ENCODE measurements at regions not wholly inside any gene's neighbourhood (a gene's known extent, or its start where the extent isn't known, plus 50 kb on each side); places are given as distances from the start of the nearest gene placed in this dataset.

GRCh38 chr9:16161483-16161882, 608.6 kb downstream of the CCDC171 start:
- Mint-ChIP-seq H3K4me1 (0 out of 4 replicates have a peak, but pooled peaks cover 0 to 5% of the 10 kb centered on the region in 2 experiments), H3K4me3 (no peak overlapping the region), H3K27ac (no peak overlapping the region), H3K27me3 (ENCODE audit: low read depth) (0 out of 2 replicates have a peak, but pooled peaks cover 1% of the 10 kb centered on the region), H3K36me3 (ENCODE audit: insufficient read depth in 1 of 3, low read depth in 3 of 3) (no peaks in the 10 kb centered on the region), H3K9me3 (no peaks in the 10 kb centered on the region)
- no CpG with 5 or more reads among the region's 6 CpGs for WGBS (ENCODE audit: extremely low coverage, insufficient read length, low lambda C conversion rate)
- no peaks in the 10 kb centered on the region for H3K79me1 ChIP-seq (ENCODE audit: insufficient read depth, low read depth, low read length, poor library complexity, severe bottlenecking)
- no peak for DNase-seq
- no peak overlapping the region for H2AFZ ChIP-seq (ENCODE audit: low read length)
- no peak overlapping the region for H4K5ac ChIP-seq (ENCODE audit: insufficient read length, low read depth, low read length)
- no peaks in the 10 kb centered on the region for H3K79me2 ChIP-seq (ENCODE audit: insufficient read depth, low read length)
- H2BK120ac ChIP-seq (ENCODE audit: low read depth, low read length, poor library complexity, severe bottlenecking), result no peak overlapping the region
- no peak for TF ChIP-seq CTCF (conservative IDR thresholded peaks at IDR 0.05)
- H2BK15ac ChIP-seq (ENCODE audit: low read depth, low read length), result no peak overlapping the region
- H3K9ac ChIP-seq (ENCODE audit: extremely low read depth, insufficient read length, low read length), result no peak overlapping the region
- no peak overlapping the region for H3T11ph ChIP-seq (ENCODE audit: low read length)
- no peak overlapping the region for H4K8ac ChIP-seq (replicated peaks; ENCODE audit: insufficient read length, low read depth, low read length)
- no peaks in the 10 kb centered on the region for H3K23me2 ChIP-seq (ENCODE audit: insufficient read length, low read depth, low read length, poor library complexity, severe bottlenecking)
- no peak overlapping the region for H3K27ac ChIP-seq (ENCODE audit: insufficient read length, low read depth, low read length)
- H3K18ac ChIP-seq (ENCODE audit: insufficient read length, low read depth, low read length), result no peak overlapping the region
- H4K91ac ChIP-seq (ENCODE audit: insufficient read length, low read depth, low read length), result no peak overlapping the region
- H2AK5ac ChIP-seq (ENCODE audit: insufficient read length, low read length), result no peak overlapping the region
- no peak overlapping the region for H3K23ac ChIP-seq (ENCODE audit: insufficient read length, low read depth, low read length)
- no peak overlapping the region for H3K4me2 ChIP-seq (ENCODE audit: insufficient read depth, insufficient read length, low read length)
- no peak overlapping the region for H2BK20ac ChIP-seq (ENCODE audit: low read depth, low read length, poor library complexity, severe bottlenecking)
- H3K4me1 ChIP-seq (ENCODE audit: insufficient read depth, low read length), result no peaks in the 10 kb centered on the region
- H2BK12ac ChIP-seq (ENCODE audit: insufficient read length, low read depth, low read length), result no peak overlapping the region
- H4K20me1 ChIP-seq (ENCODE audit: control insufficient read depth, insufficient read depth, insufficient read length), result no peaks in the 10 kb centered on the region
- H3K4ac ChIP-seq (ENCODE audit: low read depth, low read length), result no peak overlapping the region
- H3K27me3 ChIP-seq (ENCODE audit: insufficient read depth, low read length), result no peaks in the 10 kb centered on the region
- no peak overlapping the region for H2BK5ac ChIP-seq (ENCODE audit: insufficient read length, low read length)
- H3K56ac ChIP-seq (ENCODE audit: insufficient read length, low read depth, low read length), result no peak overlapping the region
- H3K9me3 ChIP-seq (ENCODE audit: control insufficient read depth, low read depth, low read length), result no peaks in the 10 kb centered on the region
- H3K14ac ChIP-seq (ENCODE audit: insufficient read depth, low read length), result no peak overlapping the region
